ENCODE measurements at regions not wholly inside any gene's neighbourhood (a gene's known extent, or its start where the extent isn't known, plus 50 kb on each side); places are given as distances from the start of the nearest gene placed in this dataset.

GRCh38 chr10:112887968-112888367, 62.1 kb upstream of the TCF7L2 start:
- Histone ChIP-seq H3K4me3 (ENCODE audit: extremely low read depth in 1 of 4, insufficient read depth in 2 of 4, low read depth in 3 of 4, low read length in 4 of 4) (no peak overlapping the region), H3K4me1 (replicated peaks in 1 of 4; ENCODE audit: control insufficient read depth in 3 of 4, insufficient read depth in 4 of 4, low read length in 3 of 4) (peaks cover 5 to 24% (median 14%) of the 10 kb centered on the region in 4 experiments), H4K91ac (replicated peaks; ENCODE audit: insufficient read length, low read length) (no peak overlapping the region), H4K5ac (ENCODE audit: insufficient read length, low read depth, low read length) (no peak overlapping the region), H2BK5ac (ENCODE audit: low read depth, low read length) (no peak overlapping the region), H4K8ac (ENCODE audit: extremely low read depth, insufficient read depth, low read length) (no peak overlapping the region), H3K79me1 (ENCODE audit: low read depth, low read length) (no peaks in the 10 kb centered on the region), H3K9me3 (ENCODE audit: insufficient read depth in 2 of 2, low read depth in 1 of 2, low read length in 1 of 2) (no peaks in the 10 kb centered on the region), H4K20me1 (replicated peaks in 1 of 2; ENCODE audit: control insufficient read depth in 1 of 2, insufficient read depth in 2 of 2, low read length in 2 of 2) (no peaks in the 10 kb centered on the region), H3K27me3 (replicated peaks in 1 of 4; ENCODE audit: control insufficient read depth in 3 of 4, extremely low read depth in 1 of 4, insufficient read depth in 3 of 4, low read length in 3 of 4) (no peaks in the 10 kb centered on the region; a peak in 2 of 7 replicates), H2BK20ac (ENCODE audit: low read length) (no peak overlapping the region), H2AFZ (ENCODE audit: low read length) (no peak overlapping the region), H3K23ac (ENCODE audit: insufficient read length) (no peak overlapping the region), H2AK5ac (ENCODE audit: low read depth, low read length) (no peak overlapping the region; the same call in 1 of the 2 replicates), H3K4me2 (ENCODE audit: insufficient read depth in 1 of 2, low read depth in 2 of 2, low read length in 2 of 2) (peak overlapping the region in 1 of 2 experiments; percentile 65; a peak in 1 of 4 replicates), H3K18ac (ENCODE audit: extremely low read depth, low read length) (peak overlapping the region; percentile 52), H3K79me2 (ENCODE audit: control insufficient read depth in 1 of 2, insufficient read depth in 2 of 2, low read length in 2 of 2) (no peaks in the 10 kb centered on the region), H3K9ac (replicated peaks in 1 of 4; ENCODE audit: extremely low read depth in 1 of 4, low read depth in 3 of 4, low read length in 3 of 4) (no peak overlapping the region), H2BK15ac (ENCODE audit: low read length) (no peak overlapping the region), H2BK12ac (ENCODE audit: low read depth, low read length) (no peak overlapping the region), H3K27ac (ENCODE audit: low read depth, low read length) (no peak overlapping the region), H3K56ac (replicated peaks; ENCODE audit: insufficient read length, low read depth, low read length) (no peak overlapping the region), H3K14ac (ENCODE audit: insufficient read length) (no peak overlapping the region), H2BK120ac (replicated peaks; ENCODE audit: low read depth, low read length) (no peak overlapping the region), H3K23me2 (ENCODE audit: low read depth, low read length) (no peaks in the 10 kb centered on the region), H3K4ac (replicated peaks; ENCODE audit: insufficient read length, low read depth, low read length) (no peak overlapping the region), H3K36me3 (ENCODE audit: control insufficient read depth in 2 of 4, insufficient read depth in 4 of 4, low read length in 3 of 4) (no peaks in the 10 kb centered on the region)
- ChIA-PET POLR2A (ENCODE audit: partially characterized antibody) (interaction anchor here (1.6 kb wide), 1 partner anchor 49 kb away, joined by 6 read pairs; no protein-coding TSS in a partner anchor), CTCF (ENCODE audit: partially characterized antibody) (interaction anchor here (0.6 to 0.7 kb wide), 2 partner anchors 347 to 1571 kb away, joined by 3 to 4 read pairs; no protein-coding TSS in a partner anchor)
- no peak for FAIRE-seq
- DNase-seq (ENCODE audit: low read depth in 1 of 2, low spot score in 2 of 2): no peak
- TF ChIP-seq CTBP2 (IDR thresholded peaks at IDR 0.05; ENCODE audit: borderline replicate concordance, insufficient read depth, insufficient read length, low read length): no peak
- TF ChIP-seq RNF2 (IDR thresholded peaks at IDR 0.05; ENCODE audit: borderline replicate concordance, low read depth, low read length, missing control alignments, poor library complexity, severe bottlenecking): no peak
- WGBS, 2 experiments (ENCODE audit: extremely low coverage in 1 of 2, insufficient coverage in 1 of 2, insufficient read length in 1 of 2, insufficient replicate concordance in 2 of 2, low coverage in 1 of 2, low lambda C conversion rate in 2 of 2, missing lambda C conversion rate in 1 of 2): 81% methylated on average over 3 of the region's 3 CpGs; no CpG with 5 or more reads in 1 of the 2 experiments
